ENCODE measurements at regions not wholly inside any gene's neighbourhood (a gene's known extent, or its start where the extent isn't known, plus 50 kb on each side); places are given as distances from the start of the nearest gene placed in this dataset.

DNA sequence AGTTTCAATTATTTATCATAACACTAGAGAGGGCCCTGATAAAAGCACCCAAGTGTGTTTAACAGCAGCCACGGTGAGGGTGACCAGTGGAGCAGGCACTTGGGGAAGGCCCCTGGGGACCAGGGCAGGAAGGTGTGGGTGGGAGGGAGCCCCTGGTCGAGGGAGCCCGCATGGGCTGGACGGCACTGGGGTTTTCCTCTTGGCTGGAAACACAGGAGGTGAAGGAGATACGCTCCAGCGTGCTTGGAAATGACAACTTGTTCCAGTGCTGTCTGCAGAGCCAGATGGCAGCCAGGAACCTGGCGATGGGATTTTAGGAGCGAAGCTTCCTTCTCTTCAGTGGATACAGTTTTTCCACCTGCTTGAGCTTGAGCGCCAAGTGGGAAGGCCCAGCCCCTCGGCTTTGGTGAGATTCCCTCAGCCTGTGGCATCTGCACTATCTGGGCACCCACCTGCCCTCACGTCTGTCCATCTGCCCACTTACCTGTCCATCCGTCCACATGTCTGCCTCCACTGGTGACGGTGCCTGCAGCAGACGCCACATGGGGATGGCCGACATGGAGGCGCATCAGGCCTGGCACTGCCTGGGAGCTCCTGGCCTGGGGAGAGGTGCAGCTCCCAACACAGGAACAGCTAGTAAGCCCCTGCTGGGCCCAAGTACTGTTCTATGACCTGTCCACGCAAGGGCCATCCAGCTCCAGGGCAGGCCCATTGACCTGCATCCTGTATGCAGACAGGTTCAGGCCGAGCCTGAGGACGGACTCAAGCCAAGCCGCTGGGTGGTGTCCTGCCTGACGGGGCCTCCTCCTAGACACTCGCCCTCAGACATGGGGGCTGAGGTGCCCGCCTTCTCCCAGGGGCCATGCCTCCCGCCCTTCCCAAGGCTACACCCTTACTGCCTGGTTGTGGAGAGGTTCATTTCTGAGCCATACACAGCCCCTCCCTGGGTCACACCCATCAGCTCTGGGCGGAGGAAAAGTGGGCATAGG, 192.2 kb upstream of the C14orf180 start:
- TF ChIP-seq CTCF (IDR thresholded peaks at IDR 0.05) (no peak), POLR2A (IDR thresholded peaks at IDR 0.05) (no peak)
